ENCODE measurements at regions not wholly inside any gene's neighbourhood (a gene's known extent, or its start where the extent isn't known, plus 50 kb on each side); places are given as distances from the start of the nearest gene placed in this dataset.

GRCh38 chr4:96097040-96097607, 257.2 kb downstream of the PDHA2 start:
- no peak for DNase-seq (ENCODE audit: low read depth)

- no peak for DNase-seq (ENCODE audit: low read depth)
These were observed 257.8 kb downstream of the PDHA2 start for GRCh38 chr4:96097693-96098092.

- DNase-seq (ENCODE audit: low read depth) = no peak
These were observed 259.1 kb downstream of the PDHA2 start for GRCh38 chr4:96099031-96099430.

GRCh38 chr4:96102541-96103026, 262.7 kb downstream of the PDHA2 start:
- DNase-seq (ENCODE audit: low read depth) = no peak

GRCh38 chr4:96103086-96103485, 263.2 kb downstream of the PDHA2 start:
- no peak for DNase-seq (ENCODE audit: low read depth)

- DNase-seq (ENCODE audit: low read depth) = no peak
These were observed 268.3 kb downstream of the PDHA2 start for GRCh38 chr4:96108146-96108545.

GRCh38 chr4:96112631-96113030, 272.7 kb downstream of the PDHA2 start:
- no peak for DNase-seq (ENCODE audit: low read depth)

- no peak for DNase-seq (ENCODE audit: low read depth)
These were observed 280.3 kb downstream of the PDHA2 start for GRCh38 chr4:96120206-96120605.

GRCh38 chr4:96126227-96126626, 286.3 kb downstream of the PDHA2 start:
- no peak for DNase-seq (ENCODE audit: low read depth)

GRCh38 chr4:96131186-96131585, 291.3 kb downstream of the PDHA2 start:
- DNase-seq (ENCODE audit: low read depth) = no peak

- DNase-seq (ENCODE audit: low read depth) = no peak
These were observed 294.9 kb downstream of the PDHA2 start for GRCh38 chr4:96134806-96135205.

GRCh38 chr4:96136056-96136455, 296.2 kb downstream of the PDHA2 start:
- DNase-seq (ENCODE audit: low read depth) = no peak

- no peak for DNase-seq (ENCODE audit: low read depth)
These were observed 299.5 kb downstream of the PDHA2 start for GRCh38 chr4:96139251-96139929.

- DNase-seq (ENCODE audit: low read depth) = no peak
These were observed 305.7 kb downstream of the PDHA2 start for GRCh38 chr4:96145601-96146000.

- no peak for DNase-seq (ENCODE audit: low read depth)
These were observed 306.8 kb downstream of the PDHA2 start for GRCh38 chr4:96146686-96147085.

- no peak for DNase-seq (ENCODE audit: low read depth)
These were observed 310.0 kb downstream of the PDHA2 start for GRCh38 chr4:96149894-96150293.

GRCh38 chr4:96150466-96150865, 310.6 kb downstream of the PDHA2 start:
- no peak for DNase-seq (ENCODE audit: low read depth)

GRCh38 chr4:96152824-96153223, 312.9 kb downstream of the PDHA2 start:
- DNase-seq (ENCODE audit: low read depth) = no peak

- no peak for DNase-seq (ENCODE audit: low read depth)
These were observed 314.8 kb downstream of the PDHA2 start for GRCh38 chr4:96154676-96155075.

GRCh38 chr4:96162636-96163035, 322.7 kb downstream of the PDHA2 start:
- no peak for DNase-seq (ENCODE audit: low read depth)

GRCh38 chr4:96164814-96165351, 325.0 kb downstream of the PDHA2 start:
- DNase-seq (ENCODE audit: low read depth) = peak; percentile 2

- no peak for DNase-seq (ENCODE audit: low read depth)
These were observed 326.9 kb downstream of the PDHA2 start for GRCh38 chr4:96166806-96167205.

- DNase-seq (ENCODE audit: low read depth) = no peak
These were observed 330.3 kb downstream of the PDHA2 start for GRCh38 chr4:96170198-96170597.

- no peak for DNase-seq (ENCODE audit: low read depth)
These were observed 333.9 kb downstream of the PDHA2 start for GRCh38 chr4:96173756-96174155.
